Posterior vena cava (tissue), 2 donors: ENCODE measurements at regions not wholly inside any gene's neighbourhood (a gene's known extent, or its start where the extent isn't known, plus 50 kb on each side); places are given as distances from the start of the nearest gene placed in this dataset.
"Not testable (repeated sequence)": the region's sequence is repeated elsewhere in the genome, so short reads cannot be mapped to it uniquely, and the experiment has no call there.

Experiments
- DNase-seq: peaks from one replicate; pipeline ENCODE4 v3.0.0-alpha.2; 2020; ENCODE audit warnings: low spot score
- intact Hi-C, 2 donors: fragments of 100-400 bp; cut with DNase I; formaldehyde crosslinking; loops; one replicate each; pipeline versions ENCODE4 v1.14.1 to v1.14.2; 2022 to 2023
- donor health status: DM: yes; HTN: yes; CAD: no.
- donor health status: DM: yes; HTN: yes; CAD: no.

GRCh38 chr3:147655236-147655635 lies 246.1 kb downstream of the ZIC1 start:
- no peak for DNase-seq
- intact Hi-C loops: no loop called here

GRCh38 chr3:147656023-147656422 lies 246.9 kb downstream of the ZIC1 start:
- intact Hi-C loops: no loop called here
- DNase-seq: no peak

DNA sequence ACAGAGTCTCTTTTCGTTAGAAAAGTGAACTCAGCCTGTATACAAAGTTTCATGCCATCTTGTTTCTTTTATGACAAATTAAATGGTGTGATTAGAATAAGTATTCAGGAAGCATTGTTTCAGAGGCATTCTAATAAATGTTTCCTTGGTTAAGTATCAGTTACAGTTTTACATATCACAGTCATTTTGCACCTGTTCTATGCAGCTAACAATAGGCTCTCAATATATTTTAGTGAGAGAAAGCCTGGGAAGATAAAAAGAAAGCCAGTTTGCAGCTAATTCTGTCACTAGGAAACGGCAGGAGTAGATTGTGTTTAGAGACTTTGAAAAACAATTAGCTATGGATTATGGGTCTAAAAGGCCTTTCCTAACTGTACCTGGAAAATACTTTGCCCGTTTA lies 252.8 kb downstream of the ZIC1 start:
- intact Hi-C loops: no loop called here
- DNase-seq: no peak

GRCh38 chr3:147662705-147663104 lies 253.5 kb downstream of the ZIC1 start:
- intact Hi-C loops: no loop called here
- DNase-seq: no peak

DNA sequence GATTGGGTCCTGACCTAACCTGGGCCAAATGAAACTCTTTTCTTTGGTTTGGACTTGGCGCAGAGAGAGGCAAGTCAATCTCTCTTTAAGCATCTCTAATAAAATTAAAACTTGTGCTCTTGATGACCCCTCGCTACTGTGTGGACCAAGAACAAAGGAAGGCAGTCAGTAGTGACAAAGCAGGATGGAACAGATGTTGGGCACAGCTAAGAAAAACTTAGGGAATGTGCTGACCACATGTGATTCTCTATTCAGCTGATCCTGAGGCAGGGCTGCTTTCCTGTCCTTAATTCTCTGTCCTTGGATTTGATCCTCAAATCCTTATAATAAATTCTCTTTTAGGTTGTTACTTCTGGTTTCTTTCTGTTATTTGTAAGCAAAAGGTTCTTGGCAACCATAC lies 259.9 kb downstream of the ZIC1 start:
- DNase-seq: no peak
- intact Hi-C loops: no loop called here

- intact Hi-C loops: no loop called here
Observed at GRCh38 chr3:147672035-147672434, 262.9 kb downstream of the ZIC1 start.

DNA sequence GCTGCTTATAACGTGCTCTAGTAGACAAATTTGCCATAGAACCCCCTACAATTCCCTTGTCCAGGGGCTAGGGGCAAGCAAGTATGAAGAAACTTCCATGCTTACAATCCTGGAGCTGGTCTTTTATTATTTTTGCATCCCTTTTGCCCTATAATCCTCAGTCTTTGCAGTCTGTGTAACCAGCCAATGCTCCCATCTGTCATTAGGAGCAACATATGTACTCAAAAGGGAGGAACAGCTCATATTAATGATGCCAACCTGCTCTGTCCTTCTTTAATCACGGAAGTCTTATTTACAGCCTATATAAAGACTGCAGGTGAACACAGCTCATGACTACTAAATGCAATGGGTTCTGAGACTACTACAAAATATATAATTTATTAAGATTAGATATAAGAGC lies 263.3 kb downstream of the ZIC1 start:
- DNase-seq: no peak
- intact Hi-C loops: no loop called here

More at GRCh38 chr3:147672035-147672434, 262.9 kb downstream of the ZIC1 start:
- no peak for DNase-seq

- DNase-seq: no peak
- intact Hi-C loops: no loop called here
Observed at GRCh38 chr3:147675761-147676160, 266.6 kb downstream of the ZIC1 start.

GRCh38 chr3:147680837-147681483 lies 271.8 kb downstream of the ZIC1 start:
- intact Hi-C loops: no loop called here
- no peak for DNase-seq

GRCh38 chr3:147688868-147689267 lies 279.7 kb downstream of the ZIC1 start:
- intact Hi-C loops: no loop called here
- DNase-seq: no peak

- intact Hi-C loops: no loop called here
- DNase-seq: no peak
Observed at GRCh38 chr3:147699175-147699838, 290.1 kb downstream of the ZIC1 start.

DNA sequence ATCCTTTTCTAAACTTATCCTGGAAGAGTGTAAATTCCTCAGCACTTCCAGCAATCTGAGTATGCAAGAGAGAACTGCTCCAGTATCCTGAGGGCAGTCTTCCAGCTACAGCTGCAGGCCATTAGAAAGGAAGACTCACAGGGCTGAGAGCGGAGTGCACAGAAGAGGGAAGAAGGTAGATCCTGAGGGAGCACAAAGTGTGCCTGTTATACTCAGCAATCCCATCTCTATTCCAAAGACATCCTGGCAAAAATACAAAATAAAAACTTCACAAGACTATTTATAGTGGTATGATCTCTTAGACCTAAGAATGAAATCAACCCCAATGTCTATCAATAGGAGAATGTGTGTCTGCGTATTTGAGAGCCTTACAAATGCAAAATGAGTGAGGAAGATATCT lies 292.0 kb downstream of the ZIC1 start:
- intact Hi-C loops: no loop called here
- DNase-seq: no peak

- no peak for DNase-seq
- intact Hi-C loops: no loop called here
Observed at GRCh38 chr3:147702509-147702908, 293.3 kb downstream of the ZIC1 start.

DNA sequence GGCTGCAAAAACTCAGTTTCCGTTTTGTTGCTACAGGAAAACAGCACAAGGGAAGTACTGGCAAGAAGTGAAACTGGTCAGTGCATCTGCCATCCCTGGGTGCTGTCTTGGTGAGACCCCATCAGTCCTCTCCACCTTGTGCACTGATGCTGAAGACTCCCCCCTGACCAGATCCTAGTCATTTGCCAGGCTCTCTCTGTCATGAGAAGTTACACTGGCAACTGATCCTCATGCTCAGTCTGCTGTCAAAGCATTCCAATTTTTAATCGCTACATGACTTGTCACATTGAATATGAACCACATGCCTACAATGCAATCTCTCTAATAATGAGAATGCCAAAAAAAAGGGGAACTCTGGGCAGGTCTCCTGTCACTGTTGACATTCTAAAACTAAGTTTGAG lies 296.5 kb downstream of the ZIC1 start:
- DNase-seq: no peak
- intact Hi-C loops: no loop called here

- DNase-seq, intact Hi-C loops: not testable (repeated sequence)
Observed at GRCh38 chr3:147710753-147711152, 301.6 kb downstream of the ZIC1 start.

- intact Hi-C loops: no loop called here
Observed at GRCh38 chr3:147712357-147712756, 303.2 kb downstream of the ZIC1 start.

GRCh38 chr3:147712758-147713157 lies 303.6 kb downstream of the ZIC1 start:
- DNase-seq, intact Hi-C loops: not testable (repeated sequence)

More at GRCh38 chr3:147712357-147712756, 303.2 kb downstream of the ZIC1 start:
- no peak for DNase-seq

GRCh38 chr3:147713234-147714133 lies 304.3 kb downstream of the ZIC1 start:
- no peak for DNase-seq
- intact Hi-C loops: no loop called here

DNA sequence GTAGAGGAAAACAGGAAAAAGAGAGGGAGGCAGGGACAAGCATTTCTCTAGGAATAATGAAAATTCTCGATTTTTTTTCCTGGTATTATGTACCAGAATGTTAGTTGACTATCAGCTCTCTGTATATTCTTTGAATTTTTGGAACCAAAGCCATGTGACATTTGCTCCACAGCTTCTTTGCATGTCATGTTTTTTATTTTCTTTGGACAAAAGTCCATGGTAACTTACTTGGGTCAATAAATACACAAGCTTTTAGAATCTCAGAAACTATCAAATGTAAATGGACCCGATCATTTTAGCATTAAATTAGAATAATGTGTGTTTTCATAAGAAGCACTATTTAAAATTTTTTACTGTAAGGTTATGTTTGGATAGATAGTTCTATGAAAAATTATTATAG lies 320.5 kb downstream of the ZIC1 start:
- intact Hi-C loops: no loop called here
- DNase-seq: no peak

DNA sequence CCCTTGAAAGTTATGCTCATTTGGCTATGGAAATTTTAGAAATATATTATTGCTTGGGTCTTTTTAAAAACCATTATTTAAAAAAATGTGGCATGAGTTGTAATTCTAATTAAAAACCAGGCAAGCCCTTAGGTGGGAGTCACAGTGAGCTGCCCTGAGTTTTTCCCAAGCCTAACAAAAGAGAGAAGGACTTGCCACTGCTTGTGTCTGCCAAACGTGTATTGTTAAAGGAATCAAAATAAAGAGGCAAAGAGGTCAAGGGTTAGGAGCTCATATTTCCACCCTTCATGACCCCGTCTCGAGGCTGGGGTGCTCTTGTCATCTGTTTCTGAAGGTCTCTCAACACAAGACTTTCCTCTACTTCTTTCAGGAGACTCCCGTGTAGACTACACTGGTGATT lies 321.1 kb downstream of the ZIC1 start:
- intact Hi-C loops: no loop called here
- no peak for DNase-seq
